ENCODE measurements at regions not wholly inside any gene's neighbourhood (a gene's known extent, or its start where the extent isn't known, plus 50 kb on each side); places are given as distances from the start of the nearest gene placed in this dataset.

- DNase-seq (ENCODE audit: low read depth): no peak
- TF ChIP-seq CTCF (conservative IDR thresholded peaks at IDR 0.05; ENCODE audit: low read length): no peak
- no peak overlapping the region for H3K4me3 ChIP-seq (ENCODE audit: low read length)
Measured at GRCh38 chr1:234985007-234985370, 143.6 kb downstream of the TOMM20 start.

GRCh38 chr1:234983564-234984238 lies 144.9 kb downstream of the TOMM20 start:
- H3K4me3 ChIP-seq (ENCODE audit: low read length): no peak overlapping the region
- TF ChIP-seq CTCF (conservative IDR thresholded peaks at IDR 0.05; ENCODE audit: low read length): no peak
- no peak for DNase-seq (ENCODE audit: low read depth)

GRCh38 chr1:234981758-234982157 lies 146.9 kb downstream of the TOMM20 start:
- TF ChIP-seq CTCF (conservative IDR thresholded peaks at IDR 0.05; ENCODE audit: low read length): no peak
- H3K4me3 ChIP-seq (ENCODE audit: low read length): no peak overlapping the region

GRCh38 chr1:234980645-234981396 lies 147.8 kb downstream of the TOMM20 start:
- peak; percentile 97 for DNase-seq (ENCODE audit: low read depth)
- H3K4me3 ChIP-seq (ENCODE audit: low read length): peak overlapping the region; percentile 19

More at GRCh38 chr1:234981758-234982157, 146.9 kb downstream of the TOMM20 start:
- DNase-seq (ENCODE audit: low read depth): no peak

GRCh38 chr1:234980291-234980644 lies 148.4 kb downstream of the TOMM20 start:
- no peak for DNase-seq (ENCODE audit: low read depth)
- peak overlapping the region; percentile 19 for H3K4me3 ChIP-seq (ENCODE audit: low read length)
- 0 out of 2 replicates have a peak, but pooled peaks have one; percentile 12 for TF ChIP-seq CTCF (conservative IDR thresholded peaks at IDR 0.05; ENCODE audit: low read length)

More at GRCh38 chr1:234980645-234981396, 147.8 kb downstream of the TOMM20 start:
- TF ChIP-seq CTCF (conservative IDR thresholded peaks at IDR 0.05; ENCODE audit: low read length): 0 out of 2 replicates have a peak, but pooled peaks have one; percentile 2

- no peak for TF ChIP-seq CTCF (conservative IDR thresholded peaks at IDR 0.05; ENCODE audit: low read length)
- DNase-seq (ENCODE audit: low read depth): no peak
- no peak overlapping the region for H3K4me3 ChIP-seq (ENCODE audit: low read length)
Measured at GRCh38 chr1:234979296-234980279, 149.0 kb downstream of the TOMM20 start.
